ENCODE measurements at regions not wholly inside any gene's neighbourhood (a gene's known extent, or its start where the extent isn't known, plus 50 kb on each side); places are given as distances from the start of the nearest gene placed in this dataset.

GRCh38 chr2:21401022-21401698, 277.4 kb downstream of the TDRD15 start:
- TF ChIP-seq CTCF (IDR thresholded peaks at IDR 0.05; ENCODE audit: low read depth, low read length), result no peak
- DNase-seq (ENCODE audit: extremely low read depth, low read depth), result no peak

GRCh38 chr2:21404137-21404536, 280.4 kb downstream of the TDRD15 start:
- no peak for DNase-seq (ENCODE audit: extremely low read depth, low read depth)
- TF ChIP-seq CTCF (IDR thresholded peaks at IDR 0.05; ENCODE audit: low read depth, low read length), result no peak

- DNase-seq (ENCODE audit: extremely low read depth, low read depth), result no peak
- no peak for TF ChIP-seq CTCF (IDR thresholded peaks at IDR 0.05; ENCODE audit: low read depth, low read length)
These were observed 281.3 kb downstream of the TDRD15 start for GRCh38 chr2:21404827-21405625.

GRCh38 chr2:21406386-21406785, 282.6 kb downstream of the TDRD15 start:
- no peak for DNase-seq (ENCODE audit: extremely low read depth, low read depth)
- no peak for TF ChIP-seq CTCF (IDR thresholded peaks at IDR 0.05; ENCODE audit: low read depth, low read length)

- no peak for TF ChIP-seq CTCF (IDR thresholded peaks at IDR 0.05; ENCODE audit: low read depth, low read length)
- DNase-seq (ENCODE audit: extremely low read depth, low read depth), result no peak
These were observed 283.1 kb downstream of the TDRD15 start for GRCh38 chr2:21406911-21407310.

GRCh38 chr2:21407851-21408250, 284.1 kb downstream of the TDRD15 start:
- DNase-seq (ENCODE audit: extremely low read depth, low read depth), result no peak
- no peak for TF ChIP-seq CTCF (IDR thresholded peaks at IDR 0.05; ENCODE audit: low read depth, low read length)

- no peak for TF ChIP-seq CTCF (IDR thresholded peaks at IDR 0.05; ENCODE audit: low read depth, low read length)
- no peak for DNase-seq (ENCODE audit: extremely low read depth, low read depth)
These were observed 288.0 kb downstream of the TDRD15 start for GRCh38 chr2:21411741-21412140.
